K562 (cell line): ENCODE measurements at regions not wholly inside any gene's neighbourhood (a gene's known extent, or its start where the extent isn't known, plus 50 kb on each side); places are given as distances from the start of the nearest gene placed in this dataset.

ENCODE experiments used
- ATAC-seq: fragments of 200-7000 bp; cut with Tn5 transposase; 3 replicates; pipeline ENCODE4 v1.9.1; 2020; ENCODE audit warnings: moderate library complexity
- BruUV-seq: library from RNA; stranded (reverse); fragments of 400-500 nt; replicated peaks from 2 replicates; lab custom pipeline; 2021; lab: Mats Ljungman, UMichigan
- CTCF ChIA-PET: fragments of 300-600 bp; formaldehyde crosslinking; extraction: SDS; loops from one replicate; lab custom pipeline; 2021; ENCODE audit warnings: low intra/inter-chr PET ratio; lab: Yijun Ruan, JAX
- POLR2A ChIA-PET: fragments of 300-600, 350-650 bp; sonication (Branson Sonifier 250); formaldehyde crosslinking; extraction: SDS; loops from one replicate; lab custom pipeline; 2021; ENCODE audit warnings: antibody characterized with exemption, inconsistent platforms; lab: Yijun Ruan, JAX
- DNase-seq, 4 experiments: peaks; one replicate each; pipeline versions ENCODE4 v3.0.0 to v3.0.0-alpha.2; 2011 to 2018; ENCODE audit warnings: low spot score in 3 of 4, mixed read lengths in 3 of 4; ENCODE audit errors: extremely low read depth in 1 of 4
- FAIRE-seq: peaks from 2 replicates; lab custom pipeline; 2011; peaks lifted over from hg19 to GRCh38; lab: Jason Lieb, UNC
- H2AFZ ChIP-seq: 2 replicates; pipeline ENCODE4 v1.6.0; 2011; ENCODE audit warnings: low read depth, low read length, control low read depth, inconsistent platforms
- H3K27ac ChIP-seq: fragments of 200-600 bp; 3 replicates; pipeline ENCODE4 v1.8.0; 2011; ENCODE audit warnings: low read depth, mild to moderate bottlenecking, control low read depth, inconsistent platforms, low read length, moderate library complexity, mixed read lengths; ENCODE audit errors: extremely low read depth
- H3K27me3 ChIP-seq, 2 experiments: fragments of 300-600 bp in 1 of 2; 2 replicates in 1 of 2; 3 replicates in 1 of 2; pipeline versions ENCODE4 v1.6.0 to v1.8.0; 2011; ENCODE audit warnings: inconsistent platforms in 2 of 2, low read length in 2 of 2, mild to moderate bottlenecking in 1 of 2, mixed read lengths in 1 of 2, moderate library complexity in 1 of 2; ENCODE audit not compliant: control insufficient read depth in 2 of 2, insufficient read depth in 2 of 2
- H3K36me3 ChIP-seq: fragments of 300-600 bp; 3 replicates; pipeline ENCODE4 v1.8.0; 2011; ENCODE audit warnings: mild to moderate bottlenecking, low read length, inconsistent platforms; ENCODE audit not compliant: control insufficient read depth, insufficient read depth
- H3K4me1 ChIP-seq, 2 experiments: fragments of 200-600 bp in 1 of 2; replicated peaks in 1 of 2; 2 replicates in 1 of 2; 3 replicates in 1 of 2; pipeline versions ENCODE4 v1.5.1 to v1.8.0; 2011; ENCODE audit warnings: inconsistent platforms in 2 of 2, low read length in 2 of 2, mild to moderate bottlenecking in 1 of 2, mixed read lengths in 1 of 2, moderate library complexity in 1 of 2; ENCODE audit not compliant: control insufficient read depth in 2 of 2, insufficient read depth in 2 of 2
- H3K4me2 ChIP-seq: 2 replicates; pipeline ENCODE4 v1.6.1; 2011; ENCODE audit warnings: low read length, control low read depth, inconsistent platforms, mixed read lengths; ENCODE audit not compliant: insufficient read depth
- H3K4me3 ChIP-seq: fragments of 200-600 bp; sonication (generic), shearing (Covaris generic); 2 replicates; pipeline ENCODE4 v1.5.1; 2016; ENCODE audit warnings: control low read depth, inconsistent platforms
- H3K79me2 ChIP-seq: fragments of 200-600 bp; 3 replicates; pipeline ENCODE4 v1.8.0; 2011; ENCODE audit warnings: low read length, inconsistent platforms; ENCODE audit not compliant: control insufficient read depth, insufficient read depth
- H3K9ac ChIP-seq, 2 experiments: 2 replicates each; pipeline versions ENCODE4 v1.6.0 to v1.6.1; 2011; ENCODE audit warnings: low read depth in 2 of 2, low read length in 2 of 2, control low read depth in 1 of 2, inconsistent platforms in 1 of 2, mild to moderate bottlenecking in 1 of 2, mixed read lengths in 1 of 2; ENCODE audit not compliant: insufficient read depth in 1 of 2
- H3K9me1 ChIP-seq: one replicate; pipeline ENCODE4 v1.6.0; 2011; ENCODE audit warnings: inconsistent platforms, mild to moderate bottlenecking, low read length, moderate library complexity; ENCODE audit not compliant: control insufficient read depth, insufficient read depth
- H3K9me3 ChIP-seq: replicated peaks from 2 replicates; pipeline ENCODE4 v1.5.1; 2011; ENCODE audit warnings: low read depth, low read length, inconsistent platforms; ENCODE audit not compliant: control insufficient read depth, insufficient read depth
- H4K20me1 ChIP-seq: replicated peaks from 2 replicates; pipeline ENCODE4 v1.6.1; 2011; ENCODE audit warnings: low read length, inconsistent platforms, mixed read lengths; ENCODE audit not compliant: control insufficient read depth, insufficient read depth
- CBX8 ChIP-seq: fragments of 200-600 bp; sonication (generic); IDR thresholded peaks from 2 replicates; pipeline ENCODE4 v1.6.1; 2012; ENCODE audit warnings: borderline replicate concordance, mixed run types, low read depth, mild to moderate bottlenecking, moderate library complexity, mixed read lengths, low read length, control low read depth, inconsistent platforms; ENCODE audit not compliant: poor library complexity, severe bottlenecking; ENCODE audit errors: extremely low read depth
- CEBPG ChIP-seq, 3 experiments: fragments of 200-800 bp in 1 of 3; sonication (Bioruptor generic) in 1 of 3; sonication (generic) in 1 of 3; formaldehyde crosslinking in 1 of 3; IDR thresholded peaks in 2 of 3; conservative IDR thresholded peaks in 1 of 3; 2 replicates each; pipeline versions ENCODE4 v1.6.1 to v1.8.0; 2016 to 2022; ENCODE audit warnings: missing compliant biosample characterization in 2 of 3, missing genetic modification characterization in 2 of 3, mild to moderate bottlenecking in 1 of 3, missing genetic modification reagents in 1 of 3
- CHD1 ChIP-seq: fragments of 200-600 bp; sonication (generic); IDR thresholded peaks from one replicate; pipeline ENCODE4 v1.6.1; 2012; ENCODE audit warnings: mild to moderate bottlenecking, moderate library complexity, low read length, inconsistent platforms
- HOMEZ ChIP-seq: fragments of 250-450 bp; sonication (Bioruptor Pico); IDR thresholded peaks from 2 replicates; pipeline ENCODE4 v1.4.0; 2020; ENCODE audit warnings: mild to moderate bottlenecking, moderate library complexity
- MEIS2 ChIP-seq: fragments of 450-650 bp; IDR thresholded peaks from 2 replicates; pipeline ENCODE4 v1.6.1; 2014; ENCODE audit warnings: mild to moderate bottlenecking; ENCODE audit not compliant: partially characterized antibody
- NFIX ChIP-seq: fragments of 250-450 bp; sonication (Bioruptor Pico); IDR thresholded peaks from 2 replicates; pipeline ENCODE4 v1.4.0; 2020; ENCODE audit warnings: low read depth, mild to moderate bottlenecking, moderate library complexity
- PHF8 ChIP-seq: fragments of 200-600 bp; sonication (generic); IDR thresholded peaks from 2 replicates; pipeline ENCODE4 v1.6.1; 2012; ENCODE audit warnings: mixed run types, mild to moderate bottlenecking, inconsistent platforms, low read length, moderate library complexity, borderline replicate concordance
- SIN3B ChIP-seq: fragments of 450-650 bp; IDR thresholded peaks from 2 replicates; pipeline ENCODE4 v1.6.1; 2017; ENCODE audit warnings: low read depth, mild to moderate bottlenecking, moderate library complexity
- SMAD3 ChIP-seq: fragments of 450-650 bp; formaldehyde crosslinking; conservative IDR thresholded peaks from 2 replicates; pipeline ENCODE4 v1.4.0; 2020; ENCODE audit warnings: mild to moderate bottlenecking
- SMARCB1 ChIP-seq: IDR thresholded peaks from 2 replicates; pipeline ENCODE4 v1.6.1; 2011; ENCODE audit warnings: improper control_type of control experiment, low read depth; ENCODE audit not compliant: insufficient read length
- SP1 ChIP-seq: sonication (generic); formaldehyde crosslinking; IDR thresholded peaks from 2 replicates; pipeline ENCODE4 v1.8.1; 2022; ENCODE audit warnings: mild to moderate bottlenecking, missing genetic modification reagents
- ZBTB49 ChIP-seq: sonication (generic); formaldehyde crosslinking; IDR thresholded peaks from 2 replicates; pipeline ENCODE4 v1.8.0; 2022; ENCODE audit warnings: missing genetic modification reagents, mild to moderate bottlenecking, borderline replicate concordance
- ZFP30 ChIP-seq: fragments of 250-450 bp; sonication (Bioruptor Pico); IDR thresholded peaks from 2 replicates; pipeline ENCODE4 v1.8.0; 2022; ENCODE audit warnings: moderate library complexity, mild to moderate bottlenecking, inconsistent platforms, borderline replicate concordance
- ZNF316 ChIP-seq: fragments of 450-650 bp; IDR thresholded peaks from 2 replicates; pipeline ENCODE4 v1.6.1; 2016
- WGBS: fragments of 100-300 bp; shearing (Covaris generic); methylation state at CpG from one replicate; pipeline ENCODE4 v1.1.6; 2016; ENCODE audit warnings: low coverage, mixed read lengths; ENCODE audit not compliant: insufficient coverage; ENCODE audit errors: missing lambda C conversion rate; 5-methylcytosine and 5-hydroxymethylcytosine counted together
- in situ Hi-C: fragments of 300-500 bp; cut with MboI; formaldehyde crosslinking; loops from 4 replicates; pipeline ENCODE4 v1.15.0; 2018; ENCODE audit warnings: inconsistent platforms, mixed read lengths
- intact Hi-C: fragments of 100-400 bp; cut with micrococcal nuclease; formaldehyde crosslinking; loops from 2 replicates; pipeline ENCODE4 v1.14.2; 2022
- TF ChIP-seq, protein P1 (sequence below), 2 experiments: fragments of 450-650 bp in 1 of 2; sonication (generic) in 1 of 2; formaldehyde crosslinking; conservative IDR thresholded peaks; 2 replicates each; pipeline versions ENCODE4 v1.4.0 to v1.8.1; 2020 to 2022; ENCODE audit warnings: mild to moderate bottlenecking in 1 of 2, missing genetic modification reagents in 1 of 2
- TF ChIP-seq, protein P2 (sequence below), 2 experiments: fragments of 200-800 bp in 1 of 2; sonication (Bioruptor generic) in 1 of 2; sonication (generic) in 1 of 2; formaldehyde crosslinking in 1 of 2; IDR thresholded peaks in 1 of 2; conservative IDR thresholded peaks in 1 of 2; 2 replicates each; pipeline versions ENCODE4 v1.5.0 to v1.6.1; 2016 to 2020; ENCODE audit warnings: missing compliant biosample characterization in 1 of 2, missing genetic modification characterization in 1 of 2, missing genetic modification reagents in 1 of 2

DNA sequence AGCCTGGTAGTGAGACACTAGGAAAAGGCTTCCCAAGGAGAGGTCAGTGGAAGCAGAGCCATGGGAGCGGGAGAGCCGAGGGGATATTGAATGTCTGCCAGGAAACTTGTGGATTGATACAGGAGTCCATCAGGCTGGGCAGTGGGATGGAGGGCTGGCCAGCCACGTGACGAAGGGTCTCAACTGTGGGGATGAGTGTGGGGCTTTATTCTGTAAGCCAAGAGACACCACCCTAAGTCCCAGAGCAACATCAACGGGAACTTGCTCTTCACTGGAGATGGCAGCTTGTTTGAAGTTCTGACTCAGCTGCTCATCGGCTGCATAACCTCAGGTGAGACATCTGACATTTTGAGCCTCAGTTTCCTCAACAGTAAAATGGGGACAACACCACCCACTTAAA, 197.8 kb downstream of the VRK1 start:
- Histone ChIP-seq H3K4me1 (no peaks in the 10 kb centered on the region), H3K27me3 (peaks cover 4 to 11% of the 10 kb centered on the region in 2 experiments; a peak in 3 of 5 replicates), H3K4me2 (no peak overlapping the region), H3K9me1 (no peaks in the 10 kb centered on the region), H3K36me3 (no peaks in the 10 kb centered on the region), H2AFZ (no peak overlapping the region), H4K20me1 (no peaks in the 10 kb centered on the region), H3K9me3 (no peaks in the 10 kb centered on the region), H3K27ac (no peak overlapping the region), H3K4me3 (no peak overlapping the region), H3K9ac (no peak overlapping the region), H3K79me2 (no peaks in the 10 kb centered on the region)
- BruUV-seq, result no TSS peak
- DNase-seq (no peak), ATAC-seq (no peak), FAIRE-seq (no peak)
- POLR2A ChIA-PET, result interaction anchor here (0.6 kb wide), 1 partner anchor 883 kb away, joined by 3 read pairs; no protein-coding TSS in a partner anchor
- CTCF ChIA-PET, result no interaction called here
- intact Hi-C loops (no loop called here), in situ Hi-C loops (no loop called here)
- 0% methylated on average over 6 of the region's 6 CpGs for WGBS
- TF ChIP-seq ZFP30 (no peak), CBX8 (no peak), SIN3B (no peak), CEBPG (CRISPR knock-in tag; IDR thresholded peaks at IDR 0.05) (no peak), CEBPG (tag; conservative IDR thresholded peaks at IDR 0.05 in 1 of 2, IDR thresholded peaks at IDR 0.05 in 1 of 2) (no peak), HOMEZ (CRISPR knock-in tag) (no peak), NFIX (CRISPR knock-in tag) (no peak), ZBTB49 (CRISPR knock-in tag) (no peak), SP1 (CRISPR knock-in tag) (no peak), CHD1 (no peak), PHF8 (no peak), SMARCB1 (no peak), ZNF316 (no peak), SMAD3 (CRISPR knock-in tag) (no peak), MEIS2 (no peak)
- TF ChIP-seq, protein P1, sequence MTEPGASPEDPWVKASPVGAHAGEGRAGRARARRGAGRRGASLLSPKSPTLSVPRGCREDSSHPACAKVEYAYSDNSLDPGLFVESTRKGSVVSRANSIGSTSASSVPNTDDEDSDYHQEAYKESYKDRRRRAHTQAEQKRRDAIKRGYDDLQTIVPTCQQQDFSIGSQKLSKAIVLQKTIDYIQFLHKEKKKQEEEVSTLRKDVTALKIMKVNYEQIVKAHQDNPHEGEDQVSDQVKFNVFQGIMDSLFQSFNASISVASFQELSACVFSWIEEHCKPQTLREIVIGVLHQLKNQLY (CRISPR knock-in tag; conservative IDR thresholded peaks at IDR 0.05), result no peak
- TF ChIP-seq, protein P2, sequence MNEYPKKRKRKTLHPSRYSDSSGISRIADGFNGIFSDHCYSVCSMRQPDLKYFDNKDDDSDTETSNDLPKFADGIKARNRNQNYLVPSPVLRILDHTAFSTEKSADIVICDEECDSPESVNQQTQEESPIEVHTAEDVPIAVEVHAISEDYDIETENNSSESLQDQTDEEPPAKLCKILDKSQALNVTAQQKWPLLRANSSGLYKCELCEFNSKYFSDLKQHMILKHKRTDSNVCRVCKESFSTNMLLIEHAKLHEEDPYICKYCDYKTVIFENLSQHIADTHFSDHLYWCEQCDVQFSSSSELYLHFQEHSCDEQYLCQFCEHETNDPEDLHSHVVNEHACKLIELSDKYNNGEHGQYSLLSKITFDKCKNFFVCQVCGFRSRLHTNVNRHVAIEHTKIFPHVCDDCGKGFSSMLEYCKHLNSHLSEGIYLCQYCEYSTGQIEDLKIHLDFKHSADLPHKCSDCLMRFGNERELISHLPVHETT (CRISPR knock-in tag; conservative IDR thresholded peaks at IDR 0.05 in 1 of 2, IDR thresholded peaks at IDR 0.05 in 1 of 2), result no peak
